IMR-90 (cell line): ENCODE measurements at regions not wholly inside any gene's neighbourhood (a gene's known extent, or its start where the extent isn't known, plus 50 kb on each side); places are given as distances from the start of the nearest gene placed in this dataset.

Source experiments
- ATAC-seq: fragments of 200-7000 bp; cut with Tn5 transposase; 2 replicates; pipeline ENCODE4 v1.9.1; 2020; ENCODE audit warnings: low read depth, mild to moderate bottlenecking, moderate library complexity
- BruUV-seq: library from RNA; stranded (reverse); fragments of 400-500 nt; replicated peaks from 2 replicates; lab custom pipeline; 2021; lab: Mats Ljungman, UMichigan
- CTCF ChIA-PET: fragments of 300-600 bp; formaldehyde crosslinking; extraction: SDS; loops from one replicate; lab custom pipeline; 2021; ENCODE audit warnings: antibody characterized with exemption; lab: Yijun Ruan, JAX
- POLR2A ChIA-PET: fragments of 300-600 bp; sonication (Branson Sonifier 250); formaldehyde crosslinking; loops from one replicate; lab custom pipeline; 2022; ENCODE audit warnings: antibody characterized with exemption; ENCODE audit not compliant: unreplicated experiment; lab: Charles Lee
- DNase-seq: peaks from one replicate; pipeline ENCODE4 v3.0.0; 2013
- H2AFZ ChIP-seq: replicated peaks from 2 replicates; pipeline ENCODE3; 2013; ENCODE audit warnings: low read length, mild to moderate bottlenecking; ENCODE audit not compliant: poor library complexity
- H2AK5ac ChIP-seq: 2 replicates; pipeline ENCODE4 v1.6.1; 2013; ENCODE audit warnings: low read depth, low read length, inconsistent platforms
- H2AK9ac ChIP-seq: replicated peaks from 2 replicates; pipeline ENCODE3; 2013; ENCODE audit warnings: mild to moderate bottlenecking, low read depth, low read length, moderate library complexity; ENCODE audit not compliant: poor library complexity
- H2BK120ac ChIP-seq: 2 replicates; pipeline ENCODE4 v1.6.1; 2013; ENCODE audit warnings: low read depth, low read length, inconsistent platforms
- H2BK15ac ChIP-seq: 3 replicates; pipeline ENCODE4 v1.6.1; 2013; ENCODE audit warnings: low read depth, low read length, inconsistent platforms
- H2BK20ac ChIP-seq: 2 replicates; pipeline ENCODE4 v1.6.1; 2013; ENCODE audit warnings: low read depth, mild to moderate bottlenecking, inconsistent platforms, low read length, moderate library complexity
- H2BK5ac ChIP-seq: 2 replicates; pipeline ENCODE4 v1.6.1; 2013; ENCODE audit warnings: mild to moderate bottlenecking, low read depth, low read length, inconsistent platforms; ENCODE audit not compliant: poor library complexity, severe bottlenecking
- H3K14ac ChIP-seq: replicated peaks from 2 replicates; pipeline ENCODE4 v1.6.1; 2013; ENCODE audit warnings: low read depth, low read length, inconsistent platforms
- H3K18ac ChIP-seq: 2 replicates; pipeline ENCODE4 v1.6.1; 2013; ENCODE audit warnings: low read depth, low read length, control low read depth
- H3K23ac ChIP-seq: 2 replicates; pipeline ENCODE4 v1.6.1; 2013; ENCODE audit warnings: low read depth, low read length, inconsistent platforms
- H3K27ac ChIP-seq: 2 replicates; pipeline ENCODE4 v1.5.1; 2013; ENCODE audit warnings: mild to moderate bottlenecking, control low read depth, low read length; ENCODE audit not compliant: insufficient read depth
- H3K27me3 ChIP-seq: 2 replicates; pipeline ENCODE4 v1.6.1; 2013; ENCODE audit warnings: low read length; ENCODE audit not compliant: control insufficient read depth, insufficient read depth
- H3K36me3 ChIP-seq: 2 replicates; pipeline ENCODE4 v1.6.1; 2013; ENCODE audit warnings: low read length, mixed read lengths; ENCODE audit not compliant: control insufficient read depth, insufficient read depth
- H3K4ac ChIP-seq: 2 replicates; pipeline ENCODE4 v1.6.1; 2013; ENCODE audit warnings: low read depth, low read length, inconsistent platforms
- H3K4me1 ChIP-seq: 2 replicates; pipeline ENCODE4 v1.6.1; 2013; ENCODE audit warnings: low read length, mixed read lengths; ENCODE audit not compliant: control insufficient read depth, insufficient read depth
- H3K4me2 ChIP-seq: 2 replicates; pipeline ENCODE4 v1.6.1; 2013; ENCODE audit warnings: low read depth, mild to moderate bottlenecking, control low read depth, low read length, moderate library complexity
- H3K4me3 ChIP-seq: 2 replicates; pipeline ENCODE4 v1.5.1; 2013; ENCODE audit warnings: low read depth, mild to moderate bottlenecking, control low read depth, low read length, moderate library complexity; ENCODE audit not compliant: insufficient read depth
- H3K56ac ChIP-seq: 2 replicates; pipeline ENCODE4 v1.6.1; 2013; ENCODE audit warnings: low read length, inconsistent platforms; ENCODE audit not compliant: insufficient read depth; ENCODE audit errors: extremely low read depth
- H3K79me1 ChIP-seq, 2 experiments: 2 replicates each; pipeline ENCODE4 v1.6.1; 2013; ENCODE audit warnings: low read length in 2 of 2, inconsistent platforms in 1 of 2, low read depth in 1 of 2
- H3K9ac ChIP-seq: 2 replicates; pipeline ENCODE4 v1.6.1; 2013; ENCODE audit warnings: low read depth, low read length, control low read depth
- H3K9me1 ChIP-seq: 2 replicates; pipeline ENCODE4 v1.6.1; 2013; ENCODE audit warnings: low read length, inconsistent platforms; ENCODE audit not compliant: insufficient read depth
- H3K9me3 ChIP-seq: 2 replicates; pipeline ENCODE4 v1.6.1; 2013; ENCODE audit warnings: low read length; ENCODE audit not compliant: control insufficient read depth, insufficient read depth
- H4K20me1 ChIP-seq: 2 replicates; pipeline ENCODE4 v1.6.1; 2013; ENCODE audit warnings: low read length, inconsistent platforms; ENCODE audit not compliant: insufficient read depth
- H4K5ac ChIP-seq: 2 replicates; pipeline ENCODE4 v1.6.1; 2013; ENCODE audit warnings: mild to moderate bottlenecking, low read depth, low read length, control low read depth
- H4K8ac ChIP-seq, 2 experiments: 2 replicates each; pipeline ENCODE4 v1.6.1; 2013; ENCODE audit warnings: low read depth in 2 of 2, low read length in 2 of 2, control low read depth in 1 of 2, inconsistent platforms in 1 of 2
- H4K91ac ChIP-seq: 2 replicates; pipeline ENCODE4 v1.6.1; 2013; ENCODE audit warnings: low read depth, low read length, inconsistent platforms; ENCODE audit not compliant: insufficient read depth
- BHLHE40 ChIP-seq: fragments of 150-350 bp; IDR thresholded peaks from 2 replicates; pipeline ENCODE4 v1.6.1; 2016; ENCODE audit warnings: mild to moderate bottlenecking, low read depth, low read length
- CEBPB ChIP-seq: IDR thresholded peaks from 2 replicates; pipeline ENCODE4 v1.6.1; 2012; ENCODE audit warnings: low read depth, low read length, improper control_type of control experiment
- MXI1 ChIP-seq: IDR thresholded peaks from 2 replicates; pipeline ENCODE4 v1.6.1; 2012; ENCODE audit warnings: low read depth, mild to moderate bottlenecking, low read length, moderate library complexity, borderline replicate concordance
- RCOR1 ChIP-seq: IDR thresholded peaks from 2 replicates; pipeline ENCODE4 v1.6.1; 2012; ENCODE audit warnings: mild to moderate bottlenecking, low read length, improper control_type of control experiment; ENCODE audit not compliant: insufficient replicate concordance
- RFX5 ChIP-seq: IDR thresholded peaks from 2 replicates; pipeline ENCODE4 v1.8.0; 2012; ENCODE audit warnings: low read depth, mild to moderate bottlenecking, low read length, moderate library complexity
- USF2 ChIP-seq: fragments of 150-350 bp; IDR thresholded peaks from 2 replicates; pipeline ENCODE4 v1.6.1; 2017; ENCODE audit warnings: mild to moderate bottlenecking, antibody characterized with exemption, low read length, low read depth
- dilution Hi-C: fragments of 300-500 bp; cut with HindIII; formaldehyde crosslinking; loops from one replicate; pipeline ENCODE4 v1.14.3; 2018; ENCODE audit warnings: low sequenced_read_pairs; ENCODE audit not compliant: unreplicated experiment
- in situ Hi-C: fragments of 300-500 bp; cut with MboI; formaldehyde crosslinking; loops from 3 replicates; pipeline ENCODE4 v1.14.3; 2019; ENCODE audit warnings: low sequenced_read_pairs, inconsistent platforms, mixed read lengths
- intact Hi-C: fragments of 100-400 bp; cut with micrococcal nuclease; formaldehyde crosslinking; loops from 2 replicates; pipeline ENCODE4 v1.10.0; 2022

GRCh38 chrX:114462266-114462665, 121.6 kb upstream of the HTR2C start:
- in situ Hi-C loops (no loop called here), intact Hi-C loops (no loop called here), dilution Hi-C loops (no loop called here)
- Histone ChIP-seq H2BK120ac (no peak overlapping the region), H3K27me3 (no peaks in the 10 kb centered on the region), H2AK9ac (no peak overlapping the region), H4K5ac (no peak overlapping the region), H3K4me3 (no peak overlapping the region), H2BK20ac (no peak overlapping the region), H3K56ac (no peak overlapping the region), H3K14ac (no peak overlapping the region), H3K36me3 (no peaks in the 10 kb centered on the region), H3K4me1 (no peaks in the 10 kb centered on the region), H4K91ac (no peak overlapping the region), H3K9ac (no peak overlapping the region), H4K20me1 (no peaks in the 10 kb centered on the region), H3K4ac (no peak overlapping the region), H3K79me1 (no peaks in the 10 kb centered on the region), H3K23ac (no peak overlapping the region), H4K8ac (no peak overlapping the region), H2AFZ (no peak overlapping the region), H2BK5ac (no peak overlapping the region), H3K18ac (no peak overlapping the region), H2AK5ac (no peak overlapping the region), H2BK15ac (no peak overlapping the region), H3K27ac (no peak overlapping the region), H3K9me3 (no peaks in the 10 kb centered on the region), H3K9me1 (no peaks in the 10 kb centered on the region), H3K4me2 (no peak overlapping the region)
- CTCF ChIA-PET: no interaction called here
- DNase-seq (no peak), ATAC-seq (no peak)
- no TSS peak for BruUV-seq
- POLR2A ChIA-PET: no interaction called here
- TF ChIP-seq BHLHE40 (no peak), RFX5 (no peak), RCOR1 (no peak), CEBPB (no peak), MXI1 (no peak), USF2 (no peak)
